Superior temporal gyrus (tissue), 1 donor: ENCODE measurements at regions not wholly inside any gene's neighbourhood (a gene's known extent, or its start where the extent isn't known, plus 50 kb on each side); places are given as distances from the start of the nearest gene placed in this dataset.

Experiments used
- DNase-seq: peaks from one replicate; pipeline ENCODE4 v3.0.0-alpha.2; 2016; ENCODE audit errors: extremely low spot score

DNA sequence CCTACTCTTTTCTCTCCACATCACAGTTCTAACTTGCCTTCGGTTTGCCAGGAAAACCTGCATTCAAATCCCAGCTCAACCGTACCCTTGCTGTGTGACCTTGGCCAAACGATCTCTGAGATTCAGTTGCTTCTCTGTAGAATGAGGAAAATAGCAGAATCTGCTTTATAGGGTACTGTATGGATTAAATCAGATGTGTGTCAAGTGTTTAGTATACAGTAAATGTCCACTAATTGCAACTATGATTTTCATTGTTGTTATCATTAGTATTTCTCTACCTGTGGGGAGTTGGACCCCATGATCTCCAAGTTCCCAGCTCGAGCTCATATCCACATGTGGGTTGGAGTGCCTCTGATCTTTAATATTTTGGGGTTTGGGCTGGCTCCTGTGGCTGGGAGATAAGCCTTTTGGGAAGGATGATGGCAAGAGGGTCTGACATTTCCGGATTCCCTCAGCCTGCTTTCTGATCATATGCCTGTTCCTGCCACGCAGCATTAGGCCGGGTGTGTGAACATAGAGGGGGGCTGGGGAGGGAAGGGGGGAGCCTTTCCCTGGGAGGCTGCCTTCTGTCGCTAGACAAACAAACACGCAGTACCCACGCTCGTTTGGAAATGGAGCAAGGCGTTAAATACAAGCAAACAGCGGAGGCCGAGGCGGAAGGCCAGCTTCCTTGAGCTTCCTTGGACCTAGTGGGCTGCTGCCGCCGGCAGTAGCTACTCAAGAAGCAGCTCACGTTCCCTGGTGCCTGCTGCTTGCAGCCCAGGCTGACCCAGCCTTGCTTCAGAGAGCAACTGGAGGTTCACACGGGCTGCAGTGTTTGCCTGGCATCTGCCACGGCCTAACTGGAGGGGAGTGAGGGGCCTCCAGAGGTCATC, 213.5 kb upstream of the LHX5 start:
- DNase-seq, result no peak

DNA sequence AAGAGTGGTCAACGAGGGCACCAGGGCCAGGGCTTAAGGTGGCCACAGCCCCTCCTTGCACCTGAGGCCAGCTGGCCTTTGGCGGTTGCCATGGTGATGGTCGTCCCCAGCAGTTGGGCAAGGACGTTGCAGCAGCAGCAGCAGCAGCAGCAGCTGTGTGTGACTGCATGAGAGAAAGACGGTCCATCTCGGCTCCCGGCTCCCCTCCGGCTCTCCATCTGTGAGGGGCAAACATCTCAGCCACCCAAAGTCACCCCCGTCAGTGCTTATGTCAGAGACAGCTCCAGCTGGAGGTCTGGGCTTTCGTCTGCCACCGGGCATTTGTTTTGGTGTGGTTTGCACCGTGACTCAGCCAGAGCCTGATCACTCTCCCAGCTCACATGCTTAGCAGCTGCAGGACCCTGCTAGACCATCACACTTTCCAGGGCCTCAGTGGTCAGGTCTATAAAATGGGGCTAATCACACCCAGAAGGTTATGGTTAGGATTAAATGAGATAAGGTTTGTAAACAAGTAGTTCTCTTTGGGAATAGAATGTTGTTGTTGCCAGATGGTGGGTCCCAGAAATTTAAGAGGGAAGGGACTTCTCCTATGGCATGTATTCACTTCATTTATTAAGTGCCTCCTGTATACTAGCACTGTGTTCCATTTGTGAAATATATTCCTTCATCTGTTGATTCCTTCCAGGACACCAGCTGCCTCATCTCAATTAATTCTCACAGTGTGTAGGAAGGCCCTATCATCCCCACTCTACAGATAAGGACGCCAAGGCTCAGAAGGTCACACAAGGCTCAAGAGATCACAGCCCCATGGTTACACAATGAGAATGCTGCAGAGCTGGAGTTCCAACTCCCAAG, 212.6 kb upstream of the LHX5 start:
- no peak for DNase-seq

DNA sequence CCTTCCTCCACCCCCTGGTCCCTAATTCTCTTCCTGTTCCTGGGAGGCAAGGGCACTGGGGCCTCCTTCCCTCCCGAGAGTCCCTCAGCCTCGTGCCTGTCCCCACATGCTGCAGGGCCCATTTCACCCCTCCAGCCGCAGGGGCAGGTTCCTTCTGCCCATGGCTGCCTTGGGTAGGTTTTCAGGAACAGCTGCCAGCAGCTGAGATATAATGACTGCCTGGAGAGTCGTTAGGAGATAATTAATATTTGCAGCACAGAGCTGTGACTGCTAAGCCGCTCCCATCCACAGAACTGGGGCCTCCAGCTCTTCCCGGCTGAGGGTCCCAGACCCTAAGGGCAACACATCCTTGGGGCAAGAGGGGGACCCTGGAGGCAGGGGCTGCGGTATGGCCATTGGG, 211.9 kb upstream of the LHX5 start:
- no peak for DNase-seq

DNA sequence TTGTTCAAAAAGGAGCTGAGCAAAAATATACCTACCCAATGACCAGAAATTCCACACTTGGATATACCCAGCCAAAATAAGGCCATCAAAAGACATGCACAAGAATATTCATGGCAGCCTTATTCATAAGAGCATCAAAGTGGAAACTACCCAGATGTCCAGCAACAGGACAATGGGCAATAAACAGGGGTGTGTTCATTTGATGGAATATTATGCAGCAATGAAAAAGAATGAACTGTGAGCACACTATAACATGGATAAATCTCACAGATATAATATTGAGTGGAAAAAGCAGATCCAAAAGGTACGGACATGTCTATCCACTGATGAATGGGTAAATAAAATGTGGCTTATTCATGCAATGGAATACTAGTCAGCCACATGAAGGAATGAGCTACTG, 209.2 kb upstream of the LHX5 start:
- DNase-seq, result no peak

DNA sequence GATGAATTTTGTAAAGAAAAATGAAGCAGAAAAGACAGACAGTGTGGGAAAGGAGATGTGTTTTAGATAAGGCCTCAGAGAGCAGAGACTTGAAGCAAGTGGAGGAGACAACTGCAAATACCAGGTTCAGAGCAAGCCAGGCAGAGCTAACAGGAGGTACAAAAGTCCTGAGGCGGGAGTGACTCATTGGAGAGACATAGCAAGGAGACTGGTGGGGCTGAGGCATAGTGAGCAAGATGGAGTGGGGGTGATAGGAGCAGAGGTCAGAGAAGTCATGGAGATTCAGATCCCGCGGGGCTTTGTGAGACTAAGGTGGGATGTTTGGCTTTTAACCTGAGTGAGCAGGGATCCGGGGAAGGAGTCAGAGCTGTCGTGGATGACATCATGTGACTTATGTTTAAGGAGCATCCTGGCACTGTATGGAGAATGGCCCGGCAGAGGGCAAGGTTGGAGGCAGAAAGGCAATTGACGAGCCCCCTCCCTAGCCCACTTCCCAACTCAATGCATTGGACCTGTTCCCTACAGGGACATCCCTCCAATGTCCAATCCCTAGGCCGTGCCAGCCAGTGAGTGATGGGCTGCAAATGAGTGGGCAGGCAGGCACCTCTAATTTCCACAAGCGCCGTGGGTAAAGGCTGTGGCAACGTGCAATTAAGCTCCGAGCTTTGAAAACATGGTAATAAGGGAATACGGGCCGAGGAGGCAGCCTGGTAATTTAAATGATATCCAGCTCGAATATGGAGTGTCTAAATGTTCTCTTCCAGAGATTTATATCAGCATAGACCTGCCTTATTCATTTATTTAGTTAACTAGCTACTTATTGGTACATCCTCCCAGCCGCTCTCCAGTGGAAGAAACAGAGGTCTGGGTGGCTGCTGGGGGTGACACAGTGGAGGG, 206.8 kb upstream of the LHX5 start:
- no peak for DNase-seq

DNA sequence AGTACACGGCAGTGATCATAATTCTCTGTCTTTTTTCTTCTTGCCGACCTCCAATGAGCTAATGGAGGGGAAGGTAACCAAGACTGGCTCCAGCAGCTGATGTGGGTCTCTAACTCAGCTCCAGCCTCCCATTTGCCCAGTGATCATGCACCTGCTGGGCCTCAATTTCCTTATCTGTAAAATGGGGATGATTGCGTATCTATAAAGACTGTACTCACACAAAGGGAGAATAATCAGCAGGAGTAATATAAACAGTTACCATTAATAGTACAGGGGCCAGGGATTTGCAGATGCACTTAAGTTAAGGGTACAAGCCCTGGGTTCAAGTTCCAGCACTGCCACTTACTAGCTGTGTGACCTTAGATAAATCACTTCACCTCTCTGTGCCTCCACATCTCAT, 204.9 kb upstream of the LHX5 start:
- no peak for DNase-seq

DNA sequence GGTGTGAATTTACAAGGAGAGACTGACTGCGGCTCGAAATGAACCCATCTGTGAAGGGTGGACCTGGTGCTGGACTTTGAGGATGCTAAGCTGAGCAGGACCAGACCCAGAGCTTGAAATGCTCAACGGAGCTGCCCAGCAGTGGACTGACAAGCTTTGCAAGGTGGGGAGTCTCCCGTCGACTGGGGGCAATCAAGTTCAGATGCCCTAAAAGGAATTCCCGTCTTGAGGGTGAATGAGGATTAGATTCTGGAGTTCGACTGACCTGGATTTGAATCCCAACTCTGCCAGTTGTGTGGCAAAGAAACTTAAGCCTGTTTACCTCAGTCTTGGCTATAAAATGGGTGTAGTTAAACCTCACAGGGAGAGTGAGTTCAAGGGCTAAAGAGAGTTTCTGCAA, 204.4 kb upstream of the LHX5 start:
- DNase-seq, result no peak

DNA sequence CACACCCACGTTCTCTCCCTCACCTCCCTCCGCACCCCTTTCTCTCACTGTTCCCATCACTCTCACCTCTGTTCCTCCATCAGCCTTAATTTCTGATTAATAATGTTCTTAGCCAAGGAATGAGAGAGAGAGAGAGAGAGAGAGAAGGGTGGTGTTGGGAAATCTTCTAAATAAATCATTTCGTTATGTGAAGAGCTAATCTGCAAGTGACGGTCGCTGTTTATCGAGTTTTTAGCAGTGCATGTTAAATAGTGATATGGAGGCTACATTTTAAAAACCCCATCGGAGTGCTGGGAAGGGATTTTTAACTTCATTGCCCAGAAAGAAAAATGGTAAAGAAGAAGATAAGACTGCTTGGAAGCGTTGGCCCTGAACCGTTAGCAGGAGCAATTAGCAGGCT, 203.3 kb upstream of the LHX5 start:
- DNase-seq, result no peak

DNA sequence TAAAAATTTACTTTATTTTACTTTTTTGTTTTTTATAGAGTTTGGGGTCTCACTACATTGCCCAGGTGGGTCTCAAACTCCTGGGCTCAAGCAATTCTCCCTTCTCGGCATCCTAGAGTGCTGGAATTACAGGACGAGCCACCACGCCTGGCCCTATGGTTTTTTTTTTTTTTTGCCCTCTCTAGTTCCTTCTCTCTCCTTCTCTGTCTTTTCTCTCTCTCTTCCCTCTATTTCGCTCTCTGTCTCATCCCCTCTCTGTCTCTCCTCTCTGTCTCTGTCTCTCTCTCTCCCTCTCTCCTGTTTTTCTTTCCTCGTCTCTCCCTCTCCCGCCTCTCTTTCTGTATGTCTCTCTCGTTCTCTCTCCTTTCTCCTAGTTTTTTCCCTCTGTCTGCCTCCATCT, 202.6 kb upstream of the LHX5 start:
- DNase-seq, result no peak

DNA sequence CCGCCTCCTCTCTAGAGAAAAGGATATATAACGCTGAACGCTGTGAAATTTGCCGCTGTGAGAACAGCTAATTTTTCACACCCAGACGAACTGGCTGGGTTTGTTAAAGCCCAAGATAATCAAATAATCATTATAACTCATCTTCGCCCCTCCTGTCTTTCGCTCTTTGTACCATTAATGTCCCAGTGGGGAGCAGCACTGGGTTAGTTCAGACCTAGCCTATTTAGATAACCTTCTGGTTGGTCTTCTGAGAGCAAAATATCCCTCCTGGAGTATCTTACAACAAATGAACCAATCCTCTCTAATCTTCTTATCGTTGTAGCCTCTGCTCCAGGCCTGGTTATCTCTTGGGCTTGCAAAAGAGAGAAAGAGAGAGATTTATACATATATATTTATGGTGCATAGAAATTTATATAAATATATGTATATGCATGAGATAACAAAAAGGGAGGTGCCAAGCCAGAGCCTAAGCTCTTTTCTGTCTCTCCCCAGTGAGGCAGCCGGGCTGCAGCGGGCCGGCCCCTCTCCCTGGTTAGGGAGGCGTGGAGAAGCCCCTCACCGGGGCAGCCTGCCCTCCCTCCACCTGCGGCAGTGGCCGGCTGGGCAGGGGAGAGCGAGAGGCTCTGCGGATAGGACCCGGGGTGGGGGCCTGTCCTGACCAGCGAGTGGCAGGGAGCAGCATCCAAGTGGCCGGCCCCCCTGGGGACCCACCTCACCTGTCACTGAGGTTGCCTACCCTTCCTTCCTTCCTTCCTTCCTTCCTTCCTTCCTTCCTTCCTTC, 202.0 kb upstream of the LHX5 start:
- no peak for DNase-seq

DNA sequence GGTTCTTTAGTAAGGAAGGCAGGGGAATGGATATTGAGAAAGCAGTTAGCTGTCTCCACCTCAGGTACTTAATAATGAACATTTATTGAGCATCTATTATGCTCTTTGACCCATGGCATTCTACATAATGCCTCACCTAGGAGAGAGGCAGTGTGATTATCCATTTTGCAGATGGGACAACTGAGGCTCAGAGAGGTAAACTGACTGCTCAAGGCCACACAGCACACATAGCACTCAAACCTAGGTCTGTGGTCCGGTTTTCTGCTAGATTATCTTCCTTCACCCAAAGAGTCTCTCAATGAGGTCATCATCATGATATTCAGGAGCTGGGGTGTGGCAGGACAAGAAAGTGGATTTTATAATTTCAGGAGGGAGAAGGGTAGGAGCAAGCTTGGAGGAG, 199.1 kb upstream of the LHX5 start:
- DNase-seq, result no peak

DNA sequence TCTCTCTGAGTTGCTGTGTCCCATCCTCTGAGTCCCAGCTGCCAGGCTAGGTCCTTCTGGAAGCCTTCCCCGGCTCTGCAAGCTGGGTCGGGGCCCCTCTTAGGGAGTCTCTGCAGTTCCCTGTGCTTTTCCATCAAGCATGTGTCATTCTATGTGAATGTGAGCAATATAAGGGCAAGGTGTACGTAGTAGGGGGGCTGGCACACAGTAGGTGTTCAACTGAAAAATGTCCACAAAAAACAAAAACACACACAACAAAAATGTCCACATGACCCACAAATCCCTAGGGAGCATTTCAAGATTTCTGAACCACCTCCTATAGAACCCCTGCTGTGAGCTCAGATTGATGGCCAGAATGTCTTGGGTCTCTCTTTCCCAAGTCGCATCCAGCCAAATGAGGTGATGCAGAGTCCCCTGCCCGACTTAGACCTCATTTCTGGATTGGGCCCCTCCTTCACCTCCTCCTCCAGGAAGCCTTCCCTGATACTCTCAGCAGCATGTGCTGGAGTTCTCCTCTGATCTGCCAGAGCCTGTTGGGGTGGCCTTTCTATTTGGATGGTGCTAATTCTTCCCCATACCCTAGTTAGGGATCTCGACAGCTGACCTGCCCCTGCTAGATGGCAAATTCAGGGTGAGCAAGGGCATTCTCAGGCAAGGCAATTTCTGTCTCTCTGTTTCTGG, 196.1 kb upstream of the LHX5 start:
- no peak for DNase-seq

DNA sequence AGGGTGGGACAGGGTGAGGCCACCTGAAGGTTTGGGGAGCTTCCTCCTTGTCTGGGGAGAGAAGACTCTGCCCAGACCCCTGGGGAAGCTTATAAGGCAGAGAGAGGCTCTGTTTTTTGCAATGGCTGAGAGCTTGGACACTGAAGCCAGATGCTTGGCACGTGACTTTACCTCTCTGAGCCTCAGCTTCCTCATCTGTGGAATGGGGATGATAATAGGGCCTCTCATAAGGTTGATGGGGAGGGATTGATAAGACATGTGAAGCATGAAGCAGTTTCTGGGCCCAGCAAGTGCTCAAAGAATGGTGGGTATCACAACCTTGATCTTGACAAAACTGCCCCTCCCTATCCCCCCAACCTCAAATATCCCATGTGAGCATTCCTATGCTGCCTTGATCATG, 195.4 kb upstream of the LHX5 start:
- DNase-seq, result no peak

DNA sequence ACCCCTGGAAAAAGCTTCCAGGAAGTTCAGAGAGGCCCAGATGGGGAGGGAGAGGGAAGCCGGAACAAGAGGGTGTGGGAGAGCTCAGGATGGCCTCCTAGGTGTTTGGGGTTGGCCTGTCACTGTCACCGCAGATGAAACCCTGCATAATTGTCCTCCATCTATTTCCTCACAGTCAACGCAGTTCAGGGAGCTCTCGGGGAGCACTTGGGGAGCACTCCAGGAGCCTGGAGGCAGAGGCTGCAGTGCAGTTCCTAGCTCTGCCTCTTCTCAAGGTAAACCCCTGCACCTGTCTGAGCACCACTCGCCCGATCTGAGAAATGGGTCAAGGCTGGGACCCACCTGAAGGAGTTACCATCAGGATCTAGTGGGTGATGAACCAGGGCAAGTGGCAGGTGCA, 194.6 kb upstream of the LHX5 start:
- no peak for DNase-seq

DNA sequence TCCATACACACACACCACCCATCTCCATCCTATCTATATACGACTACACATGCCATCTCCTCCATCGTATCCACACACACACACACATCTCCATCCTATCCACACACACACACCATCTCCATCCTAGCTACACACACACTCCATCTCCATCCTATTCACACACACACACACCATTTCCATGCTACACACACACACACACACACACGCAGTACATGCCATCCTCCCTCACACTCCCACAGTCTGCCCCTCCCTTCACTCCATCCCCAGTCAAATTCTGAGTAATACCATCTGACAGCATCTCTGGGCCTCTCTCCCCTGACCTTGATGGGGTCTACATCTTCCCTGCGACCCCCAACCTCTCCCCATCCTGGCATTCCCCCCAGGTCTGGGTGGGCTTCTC, 193.8 kb upstream of the LHX5 start:
- no peak for DNase-seq

DNA sequence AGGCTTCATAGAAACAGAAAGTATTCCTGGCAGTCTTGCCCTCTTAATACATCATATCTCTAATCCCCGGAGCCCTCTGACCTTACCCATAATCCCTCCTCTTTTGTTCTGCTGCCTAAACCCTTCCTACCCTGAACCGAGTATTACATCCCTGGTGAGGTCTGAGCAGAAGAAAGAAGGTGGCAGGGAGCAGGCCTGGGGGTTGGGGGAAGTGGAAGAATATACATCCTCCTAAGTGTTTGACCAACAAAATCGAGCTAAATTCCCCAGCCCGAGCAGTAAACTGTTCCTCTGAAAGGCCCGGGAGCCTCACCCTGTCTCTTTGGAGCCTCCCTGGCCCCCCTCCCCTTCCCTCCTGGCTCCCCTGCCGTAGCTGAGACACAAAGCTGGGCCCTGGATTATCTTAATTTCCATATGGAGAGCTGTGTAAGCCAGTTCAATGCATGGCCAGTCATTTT, 192.6 kb upstream of the LHX5 start:
- no peak for DNase-seq

DNA sequence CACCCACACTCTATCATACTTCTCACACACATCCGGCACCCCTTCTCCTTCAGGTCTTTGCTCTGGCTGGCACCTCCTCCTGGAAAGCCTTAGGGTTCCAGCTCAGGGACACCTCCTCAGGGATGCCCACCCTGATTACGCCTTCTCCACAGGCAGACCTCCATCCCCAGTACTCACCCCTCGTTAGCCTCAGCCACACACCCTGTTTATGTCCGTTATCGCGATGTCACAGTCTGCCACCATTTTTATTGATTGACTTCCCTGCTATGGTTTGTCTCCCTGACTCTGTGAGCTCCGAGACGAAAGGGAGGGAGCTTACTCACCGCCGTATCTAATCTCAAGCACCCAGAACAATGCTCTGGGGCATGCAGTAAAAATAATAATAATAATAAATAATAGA, 191.7 kb upstream of the LHX5 start:
- no peak for DNase-seq

DNA sequence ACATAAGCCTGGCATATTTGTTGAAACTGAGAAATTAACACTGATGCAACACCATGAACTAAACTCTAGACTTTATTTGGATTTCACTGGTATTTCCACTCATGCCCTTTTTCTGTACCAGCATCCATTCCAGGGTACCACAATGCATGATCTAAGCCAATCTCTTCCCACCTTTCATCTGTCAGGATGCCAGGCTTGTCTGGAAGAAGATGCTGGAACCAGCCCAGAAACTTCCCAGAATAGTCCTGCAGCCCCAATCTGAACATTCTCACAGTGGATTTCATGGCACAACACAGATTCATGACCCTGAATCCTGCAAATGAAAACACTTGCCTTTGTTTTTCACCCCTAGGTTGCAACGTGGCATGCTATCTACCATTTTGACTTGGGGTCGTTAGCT, 189.3 kb upstream of the LHX5 start:
- peak; percentile 26 for DNase-seq

DNA sequence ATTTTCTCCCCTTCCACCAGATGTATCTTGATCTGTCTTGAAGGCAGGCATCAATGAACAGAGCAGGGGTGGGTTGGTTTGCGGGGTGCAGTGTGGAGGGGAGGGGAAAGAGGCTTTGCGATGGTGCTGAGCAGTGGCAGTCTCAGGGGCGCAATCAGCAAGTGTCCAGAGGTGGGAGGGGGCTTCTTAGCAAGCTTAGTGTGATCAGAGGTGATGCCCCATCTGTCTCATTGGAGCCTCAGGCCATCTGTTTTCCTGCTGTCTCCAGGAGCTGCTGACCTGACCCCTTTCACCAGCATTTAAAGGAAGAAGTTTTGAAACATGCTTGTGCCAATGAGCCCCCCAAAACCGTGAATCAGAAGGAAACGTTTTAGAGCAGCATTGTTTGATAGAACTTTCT, 187.7 kb upstream of the LHX5 start:
- DNase-seq, result no peak

DNA sequence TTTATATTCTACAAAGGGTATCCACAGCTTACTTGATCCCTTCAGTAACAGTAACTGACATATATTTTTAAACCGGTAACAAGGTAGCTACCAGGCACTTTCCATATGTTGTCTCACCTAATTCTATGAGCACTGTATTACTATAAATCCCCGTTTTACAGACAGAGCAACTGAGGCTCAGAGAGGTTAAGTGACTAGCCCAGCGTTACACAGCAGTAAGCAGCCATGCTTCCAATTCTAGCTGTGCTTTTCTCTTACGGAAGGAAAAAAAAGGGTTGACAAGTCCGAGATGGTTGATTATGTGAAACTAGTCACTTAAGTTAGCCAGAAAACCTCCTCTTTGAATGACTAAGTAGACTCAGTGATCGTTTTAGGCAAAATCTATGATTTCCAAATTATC, 187.3 kb upstream of the LHX5 start:
- DNase-seq, result no peak
